ENCODE measurements at regions not wholly inside any gene's neighbourhood (a gene's known extent, or its start where the extent isn't known, plus 50 kb on each side); places are given as distances from the start of the nearest gene placed in this dataset.

GRCh38 chrX:45554736-45555135, 354.1 kb upstream of the DIPK2B start:
- no peak for TF ChIP-seq CTCF (conservative IDR thresholded peaks at IDR 0.05)
- no peak for DNase-seq
- H4K8ac ChIP-seq (replicated peaks; ENCODE audit: insufficient read length, low read depth, low read length) = no peak overlapping the region
- H3K4me1 ChIP-seq (ENCODE audit: insufficient read depth, low read length) = no peaks in the 10 kb centered on the region
- no CpG with 5 or more reads among the region's 1 CpG for WGBS (ENCODE audit: extremely low coverage, insufficient read length, low lambda C conversion rate)
- H2BK20ac ChIP-seq (ENCODE audit: low read depth, low read length, poor library complexity, severe bottlenecking) = no peak overlapping the region
- no peak overlapping the region for H3T11ph ChIP-seq (ENCODE audit: low read length)
- H3K9me3 ChIP-seq (ENCODE audit: control insufficient read depth, low read depth, low read length) = no peaks in the 10 kb centered on the region
- no peaks in the 10 kb centered on the region for H3K79me1 ChIP-seq (ENCODE audit: insufficient read depth, low read depth, low read length, poor library complexity, severe bottlenecking)
- H3K79me2 ChIP-seq (ENCODE audit: insufficient read depth, low read length) = no peaks in the 10 kb centered on the region
- Mint-ChIP-seq H3K4me1 (no peaks in the 10 kb centered on the region), H3K9me3 (peaks cover 49 to 60% of the 10 kb centered on the region in 2 experiments), H3K27me3 (ENCODE audit: low read depth) (no peaks in the 10 kb centered on the region), H3K36me3 (ENCODE audit: insufficient read depth in 1 of 3, low read depth in 3 of 3) (no peaks in the 10 kb centered on the region), H3K4me3 (no peak overlapping the region), H3K27ac (no peak overlapping the region)
- H3K9ac ChIP-seq (ENCODE audit: extremely low read depth, insufficient read length, low read length) = no peak overlapping the region
- no peak overlapping the region for H3K4ac ChIP-seq (ENCODE audit: low read depth, low read length)
- H3K56ac ChIP-seq (ENCODE audit: insufficient read length, low read depth, low read length) = no peak overlapping the region
- no peak overlapping the region for H4K5ac ChIP-seq (ENCODE audit: insufficient read length, low read depth, low read length)
- H3K18ac ChIP-seq (ENCODE audit: insufficient read length, low read depth, low read length) = no peak overlapping the region
- H4K20me1 ChIP-seq (ENCODE audit: control insufficient read depth, insufficient read depth, insufficient read length) = no peaks in the 10 kb centered on the region
- H2BK120ac ChIP-seq (ENCODE audit: low read depth, low read length, poor library complexity, severe bottlenecking) = no peak overlapping the region
- H4K91ac ChIP-seq (ENCODE audit: insufficient read length, low read depth, low read length) = no peak overlapping the region
- no peaks in the 10 kb centered on the region for H3K23me2 ChIP-seq (ENCODE audit: insufficient read length, low read depth, low read length, poor library complexity, severe bottlenecking)
- H3K27me3 ChIP-seq (ENCODE audit: insufficient read depth, low read length) = no peaks in the 10 kb centered on the region
- H3K14ac ChIP-seq (ENCODE audit: insufficient read depth, low read length) = no peak overlapping the region
- no peak overlapping the region for H2AFZ ChIP-seq (ENCODE audit: low read length)
- no peak overlapping the region for H2BK5ac ChIP-seq (ENCODE audit: insufficient read length, low read length)
- H2BK12ac ChIP-seq (ENCODE audit: insufficient read length, low read depth, low read length) = no peak overlapping the region
- H3K27ac ChIP-seq (ENCODE audit: insufficient read length, low read depth, low read length) = no peak overlapping the region
- H2AK5ac ChIP-seq (ENCODE audit: insufficient read length, low read length) = no peak overlapping the region
- no peak overlapping the region for H3K4me2 ChIP-seq (ENCODE audit: insufficient read depth, insufficient read length, low read length)
- no peak overlapping the region for H3K23ac ChIP-seq (ENCODE audit: insufficient read length, low read depth, low read length)
- no peak overlapping the region for H2BK15ac ChIP-seq (ENCODE audit: low read depth, low read length)
